ENCODE measurements at regions not wholly inside any gene's neighbourhood (a gene's known extent, or its start where the extent isn't known, plus 50 kb on each side); places are given as distances from the start of the nearest gene placed in this dataset.

- TF ChIP-seq, protein P1, sequence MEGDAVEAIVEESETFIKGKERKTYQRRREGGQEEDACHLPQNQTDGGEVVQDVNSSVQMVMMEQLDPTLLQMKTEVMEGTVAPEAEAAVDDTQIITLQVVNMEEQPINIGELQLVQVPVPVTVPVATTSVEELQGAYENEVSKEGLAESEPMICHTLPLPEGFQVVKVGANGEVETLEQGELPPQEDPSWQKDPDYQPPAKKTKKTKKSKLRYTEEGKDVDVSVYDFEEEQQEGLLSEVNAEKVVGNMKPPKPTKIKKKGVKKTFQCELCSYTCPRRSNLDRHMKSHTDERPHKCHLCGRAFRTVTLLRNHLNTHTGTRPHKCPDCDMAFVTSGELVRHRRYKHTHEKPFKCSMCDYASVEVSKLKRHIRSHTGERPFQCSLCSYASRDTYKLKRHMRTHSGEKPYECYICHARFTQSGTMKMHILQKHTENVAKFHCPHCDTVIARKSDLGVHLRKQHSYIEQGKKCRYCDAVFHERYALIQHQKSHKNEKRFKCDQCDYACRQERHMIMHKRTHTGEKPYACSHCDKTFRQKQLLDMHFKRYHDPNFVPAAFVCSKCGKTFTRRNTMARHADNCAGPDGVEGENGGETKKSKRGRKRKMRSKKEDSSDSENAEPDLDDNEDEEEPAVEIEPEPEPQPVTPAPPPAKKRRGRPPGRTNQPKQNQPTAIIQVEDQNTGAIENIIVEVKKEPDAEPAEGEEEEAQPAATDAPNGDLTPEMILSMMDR (IDR thresholded peaks at IDR 0.05; ENCODE audit: low read depth, low read length): no peak
- TF ChIP-seq POLR2A (IDR thresholded peaks at IDR 0.05; ENCODE audit: extremely low read depth, insufficient read length): no peak
These were observed 472.8 kb upstream of the FZD8 start for GRCh38 chr10:36114913-36115312.
